ENCODE measurements at regions not wholly inside any gene's neighbourhood (a gene's known extent, or its start where the extent isn't known, plus 50 kb on each side); places are given as distances from the start of the nearest gene placed in this dataset.

- TF ChIP-seq CTCF (IDR thresholded peaks at IDR 0.05) (no peak), POLR2A (IDR thresholded peaks at IDR 0.05) (no peak)
Measured at GRCh38 chr1:72586023-72586685, 303.8 kb upstream of the NEGR1 start.

All from uterus (tissue), 2 donors.